GM23338 (cell line): ENCODE measurements at regions not wholly inside any gene's neighbourhood (a gene's known extent, or its start where the extent isn't known, plus 50 kb on each side); places are given as distances from the start of the nearest gene placed in this dataset.

ENCODE experiments used
- ATAC-seq: fragments of 200-7000 bp; cut with Tn5 transposase; 3 replicates; pipeline ENCODE4 v1.9.1; 2020
- DNase-seq: peaks from one replicate; pipeline ENCODE4 v3.0.0-alpha.2; 2015; ENCODE audit warnings: low spot score
- H2AFZ ChIP-seq: fragments of 200-600 bp; sonication (generic); 2 replicates; pipeline ENCODE4 v1.8.0; 2016; ENCODE audit warnings: antibody characterized with exemption, mild to moderate bottlenecking, moderate library complexity
- H3F3A ChIP-seq: fragments of 200-600 bp; sonication (generic); replicated peaks from 2 replicates; pipeline ENCODE4 v1.8.0; 2017; ENCODE audit warnings: antibody characterized with exemption, mixed run types, low read depth
- H3K27ac ChIP-seq: fragments of 200-600 bp; sonication (generic); 2 replicates; pipeline ENCODE4 v1.6.1; 2016; ENCODE audit warnings: low read depth
- H3K27me3 ChIP-seq: fragments of 200-600 bp; sonication (generic); 2 replicates; pipeline ENCODE4 v1.8.0; 2016; ENCODE audit warnings: mild to moderate bottlenecking, mixed run types, moderate library complexity; ENCODE audit not compliant: insufficient read depth
- H3K36me3 ChIP-seq: fragments of 200-600 bp; sonication (generic); 2 replicates; pipeline ENCODE4 v1.8.0; 2016; ENCODE audit warnings: mild to moderate bottlenecking; ENCODE audit not compliant: insufficient read depth
- H3K4me1 ChIP-seq: fragments of 200-600 bp; sonication (generic); 2 replicates; pipeline ENCODE4 v1.8.0; 2016; ENCODE audit warnings: mild to moderate bottlenecking, moderate library complexity; ENCODE audit not compliant: insufficient read depth
- H3K4me2 ChIP-seq: fragments of 200-600 bp; sonication (generic); 2 replicates; pipeline ENCODE4 v1.7.1; 2017; ENCODE audit warnings: mixed run types
- H3K4me3 ChIP-seq: fragments of 200-600 bp; sonication (generic); 2 replicates; pipeline ENCODE4 v1.6.1; 2016; ENCODE audit warnings: mixed run types
- H3K79me2 ChIP-seq: fragments of 200-600 bp; sonication (generic); replicated peaks from 2 replicates; pipeline ENCODE4 v1.8.0; 2017; ENCODE audit warnings: mild to moderate bottlenecking; ENCODE audit not compliant: insufficient read depth
- H3K9me2 ChIP-seq: fragments of 200-600 bp; sonication (generic); 2 replicates; pipeline ENCODE4 v1.8.0; 2017; ENCODE audit not compliant: insufficient read depth
- H4K20me1 ChIP-seq: fragments of 200-600 bp; sonication (generic); replicated peaks from 2 replicates; pipeline ENCODE4 v1.8.0; 2017; ENCODE audit warnings: mild to moderate bottlenecking; ENCODE audit not compliant: insufficient read depth
- H3K27ac Mint-ChIP-seq: 2 replicates; pipeline ENCODE4 v1.8.0; 2020; ENCODE audit warnings: inconsistent platforms, mild to moderate bottlenecking, moderate library complexity, mixed read lengths
- H3K27me3 Mint-ChIP-seq: 3 replicates; pipeline ENCODE4 v1.8.0; 2022; ENCODE audit warnings: low read depth, mild to moderate bottlenecking, moderate library complexity, mixed read lengths, inconsistent platforms; ENCODE audit not compliant: insufficient read depth, poor library complexity
- H3K36me3 Mint-ChIP-seq: 3 replicates; pipeline ENCODE4 v1.8.0; 2021; ENCODE audit warnings: low read depth, mild to moderate bottlenecking, inconsistent platforms, moderate library complexity, mixed read lengths
- H3K4me1 Mint-ChIP-seq: 3 replicates; pipeline ENCODE4 v1.8.0; 2020; ENCODE audit warnings: mild to moderate bottlenecking, inconsistent platforms, mixed read lengths
- H3K4me3 Mint-ChIP-seq: 3 replicates; pipeline ENCODE4 v1.8.0; 2021; ENCODE audit warnings: moderate library complexity, mild to moderate bottlenecking, inconsistent platforms, mixed read lengths
- H3K9me3 Mint-ChIP-seq: 3 replicates; pipeline ENCODE4 v1.8.0; 2020; ENCODE audit warnings: moderate library complexity, mild to moderate bottlenecking, inconsistent platforms, mixed read lengths
- CREB1 ChIP-seq: fragments of 250-450 bp; sonication (Bioruptor Pico); IDR thresholded peaks from 2 replicates; pipeline ENCODE4 v1.5.0; 2020; ENCODE audit warnings: low read depth, mild to moderate bottlenecking, moderate library complexity
- POLR2AphosphoS5 ChIP-seq: IDR thresholded peaks from 2 replicates; pipeline ENCODE4 v1.6.1; 2016; ENCODE audit warnings: antibody characterized with exemption, low read depth
- STAT1 ChIP-seq: IDR thresholded peaks from one replicate; pipeline ENCODE4 v1.6.1; 2016; ENCODE audit warnings: antibody characterized with exemption; ENCODE audit not compliant: unreplicated experiment
- ZNF114 ChIP-seq: fragments of 250-450 bp; sonication (Bioruptor Pico); IDR thresholded peaks from 2 replicates; pipeline ENCODE4 v1.5.0; 2020; ENCODE audit warnings: mild to moderate bottlenecking, moderate library complexity
- ZNF331 ChIP-seq: fragments of 250-450 bp; sonication (Bioruptor Pico); IDR thresholded peaks from 2 replicates; pipeline ENCODE4 v1.5.0; 2020; ENCODE audit warnings: low read depth, mild to moderate bottlenecking, moderate library complexity
- ZNF462 ChIP-seq: fragments of 250-450 bp; sonication (Bioruptor Pico); IDR thresholded peaks from 2 replicates; pipeline ENCODE4 v1.5.0; 2020; ENCODE audit warnings: mild to moderate bottlenecking, moderate library complexity
- TF ChIP-seq, protein P1 (sequence below): IDR thresholded peaks from 2 replicates; pipeline ENCODE4 v1.6.1; 2016; ENCODE audit warnings: antibody characterized with exemption
- TF ChIP-seq, protein P2 (sequence below), 2 experiments: fragments of 200-600 bp in 1 of 2; sonication (generic) in 1 of 2; conservative IDR thresholded peaks; 2 replicates each; pipeline versions ENCODE4 v1.5.1 to v1.6.1; 2016 to 2017; ENCODE audit warnings: antibody characterized with exemption in 2 of 2, low read depth in 2 of 2, mild to moderate bottlenecking in 2 of 2, moderate library complexity in 1 of 2

GRCh38 chr2:120924924-120925323 lies 189.3 kb downstream of the GLI2 start:
- no peak overlapping the region for H3K4me2 ChIP-seq
- peaks cover 15% of the 10 kb centered on the region for H4K20me1 ChIP-seq
- no peak overlapping the region for H2AFZ ChIP-seq
- H3K79me2 ChIP-seq, result peaks cover 16% of the 10 kb centered on the region
- no peaks in the 10 kb centered on the region for H3K9me2 ChIP-seq
- peaks cover 3% of the 10 kb centered on the region; the same call in 2 of the 3 replicates for H3K4me1 Mint-ChIP-seq
- H3K36me3 ChIP-seq, result no peaks in the 10 kb centered on the region; the same call in 1 of the 2 replicates
- H3K36me3 Mint-ChIP-seq, result peaks cover 20% of the 10 kb centered on the region
- no peaks in the 10 kb centered on the region for H3K9me3 Mint-ChIP-seq
- DNase-seq (no peak), ATAC-seq (no peak)
- H3K27ac Mint-ChIP-seq, result no peak overlapping the region
- H3K27me3 Mint-ChIP-seq, result no peaks in the 10 kb centered on the region
- H3K4me3 Mint-ChIP-seq, result no peak overlapping the region
- H3K27me3 ChIP-seq, result no peaks in the 10 kb centered on the region
- H3K27ac ChIP-seq, result no peak overlapping the region
- TF ChIP-seq POLR2AphosphoS5, result no peak
- TF ChIP-seq ZNF331 (CRISPR knock-in tag), result no peak
- no peak for TF ChIP-seq CREB1 (CRISPR knock-in tag)
- TF ChIP-seq, protein P1, sequence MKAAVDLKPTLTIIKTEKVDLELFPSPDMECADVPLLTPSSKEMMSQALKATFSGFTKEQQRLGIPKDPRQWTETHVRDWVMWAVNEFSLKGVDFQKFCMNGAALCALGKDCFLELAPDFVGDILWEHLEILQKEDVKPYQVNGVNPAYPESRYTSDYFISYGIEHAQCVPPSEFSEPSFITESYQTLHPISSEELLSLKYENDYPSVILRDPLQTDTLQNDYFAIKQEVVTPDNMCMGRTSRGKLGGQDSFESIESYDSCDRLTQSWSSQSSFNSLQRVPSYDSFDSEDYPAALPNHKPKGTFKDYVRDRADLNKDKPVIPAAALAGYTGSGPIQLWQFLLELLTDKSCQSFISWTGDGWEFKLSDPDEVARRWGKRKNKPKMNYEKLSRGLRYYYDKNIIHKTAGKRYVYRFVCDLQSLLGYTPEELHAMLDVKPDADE, result no peak
- no peak for TF ChIP-seq STAT1
- TF ChIP-seq ZNF114 (CRISPR knock-in tag), result no peak
- TF ChIP-seq ZNF462, result no peak
- TF ChIP-seq, protein P2, sequence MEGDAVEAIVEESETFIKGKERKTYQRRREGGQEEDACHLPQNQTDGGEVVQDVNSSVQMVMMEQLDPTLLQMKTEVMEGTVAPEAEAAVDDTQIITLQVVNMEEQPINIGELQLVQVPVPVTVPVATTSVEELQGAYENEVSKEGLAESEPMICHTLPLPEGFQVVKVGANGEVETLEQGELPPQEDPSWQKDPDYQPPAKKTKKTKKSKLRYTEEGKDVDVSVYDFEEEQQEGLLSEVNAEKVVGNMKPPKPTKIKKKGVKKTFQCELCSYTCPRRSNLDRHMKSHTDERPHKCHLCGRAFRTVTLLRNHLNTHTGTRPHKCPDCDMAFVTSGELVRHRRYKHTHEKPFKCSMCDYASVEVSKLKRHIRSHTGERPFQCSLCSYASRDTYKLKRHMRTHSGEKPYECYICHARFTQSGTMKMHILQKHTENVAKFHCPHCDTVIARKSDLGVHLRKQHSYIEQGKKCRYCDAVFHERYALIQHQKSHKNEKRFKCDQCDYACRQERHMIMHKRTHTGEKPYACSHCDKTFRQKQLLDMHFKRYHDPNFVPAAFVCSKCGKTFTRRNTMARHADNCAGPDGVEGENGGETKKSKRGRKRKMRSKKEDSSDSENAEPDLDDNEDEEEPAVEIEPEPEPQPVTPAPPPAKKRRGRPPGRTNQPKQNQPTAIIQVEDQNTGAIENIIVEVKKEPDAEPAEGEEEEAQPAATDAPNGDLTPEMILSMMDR (conservative IDR thresholded peaks at IDR 0.05; ENCODE audit: low read depth in 2 of 2), result no peak
- H3K4me3 ChIP-seq, result no peak overlapping the region
- H3K4me1 ChIP-seq, result no peaks in the 10 kb centered on the region
- peaks cover 3% of the 10 kb centered on the region; the same call in 1 of the 2 replicates for H3F3A ChIP-seq
